Smooth muscle cell (in vitro differentiated cells): ENCODE measurements at regions not wholly inside any gene's neighbourhood (a gene's known extent, or its start where the extent isn't known, plus 50 kb on each side); places are given as distances from the start of the nearest gene placed in this dataset.

Experiments
- DNase-seq: peaks from one replicate; lab custom pipeline; 2025; ENCODE audit not compliant: unreplicated experiment; lab: John Stamatoyannopoulos, UW
- H2AFZ ChIP-seq: fragments of 200-600 bp; sonication (generic); 2 replicates; pipeline ENCODE4 v1.6.0; 2016; ENCODE audit warnings: antibody characterized with exemption, low read depth, mild to moderate bottlenecking
- H3F3A ChIP-seq: fragments of 200-600 bp; sonication (generic); 2 replicates; pipeline ENCODE4 v1.6.0; 2017; ENCODE audit warnings: antibody characterized with exemption, low read depth
- H3K27ac ChIP-seq: fragments of 200-600 bp; sonication (generic); 2 replicates; pipeline ENCODE4 v1.5.1; 2016; ENCODE audit warnings: low read depth, mild to moderate bottlenecking
- H3K27me3 ChIP-seq: fragments of 200-600 bp; sonication (generic); 2 replicates; pipeline ENCODE4 v1.6.1; 2016; ENCODE audit warnings: low read depth, mild to moderate bottlenecking
- H3K36me3 ChIP-seq: fragments of 200-600 bp; sonication (generic); 2 replicates; pipeline ENCODE4 v1.5.1; 2016; ENCODE audit warnings: low read depth
- H3K4me1 ChIP-seq: fragments of 200-600 bp; sonication (generic); 2 replicates; pipeline ENCODE4 v1.5.1; 2016; ENCODE audit warnings: low read depth
- H3K4me2 ChIP-seq: fragments of 200-600 bp; sonication (generic); 2 replicates; pipeline ENCODE4 v1.6.0; 2016; ENCODE audit warnings: mild to moderate bottlenecking
- H3K4me3 ChIP-seq: fragments of 200-600 bp; sonication (generic); 2 replicates; pipeline ENCODE4 v1.5.1; 2016; ENCODE audit warnings: mild to moderate bottlenecking
- H3K79me2 ChIP-seq: fragments of 200-600 bp; sonication (generic); 2 replicates; pipeline ENCODE4 v1.6.0; 2016; ENCODE audit warnings: low read depth, mild to moderate bottlenecking
- H3K9ac ChIP-seq: fragments of 200-600 bp; sonication (generic); 2 replicates; pipeline ENCODE4 v1.6.0; 2016; ENCODE audit warnings: low read depth
- H3K9me3 ChIP-seq: fragments of 200-600 bp; sonication (generic); replicated peaks from 2 replicates; pipeline ENCODE4 v1.5.1; 2016; ENCODE audit warnings: low read depth
- H4K20me1 ChIP-seq: fragments of 200-600 bp; sonication (generic); 2 replicates; pipeline ENCODE4 v1.6.0; 2016; ENCODE audit warnings: low read depth
- WGBS: methylation state at CpG from one replicate; pipeline ENCODE4 v1.1.7; 2016; ENCODE audit warnings: low lambda C conversion rate; 5-methylcytosine and 5-hydroxymethylcytosine counted together
- TF ChIP-seq, protein P1 (sequence below): fragments of 200-600 bp; sonication (generic); IDR thresholded peaks from 2 replicates; pipeline ENCODE4 v1.5.1; 2017; ENCODE audit warnings: borderline replicate concordance, mild to moderate bottlenecking, antibody characterized with exemption; ENCODE audit not compliant: insufficient read depth, poor library complexity, severe bottlenecking

- DNase-seq = no peak
- H3K4me3 ChIP-seq = no peak overlapping the region
- no peak overlapping the region for H3K27ac ChIP-seq
- H3K9ac ChIP-seq = no peak overlapping the region
- no peaks in the 10 kb centered on the region for H3K9me3 ChIP-seq
- H3K79me2 ChIP-seq = no peaks in the 10 kb centered on the region
- TF ChIP-seq, protein P1, sequence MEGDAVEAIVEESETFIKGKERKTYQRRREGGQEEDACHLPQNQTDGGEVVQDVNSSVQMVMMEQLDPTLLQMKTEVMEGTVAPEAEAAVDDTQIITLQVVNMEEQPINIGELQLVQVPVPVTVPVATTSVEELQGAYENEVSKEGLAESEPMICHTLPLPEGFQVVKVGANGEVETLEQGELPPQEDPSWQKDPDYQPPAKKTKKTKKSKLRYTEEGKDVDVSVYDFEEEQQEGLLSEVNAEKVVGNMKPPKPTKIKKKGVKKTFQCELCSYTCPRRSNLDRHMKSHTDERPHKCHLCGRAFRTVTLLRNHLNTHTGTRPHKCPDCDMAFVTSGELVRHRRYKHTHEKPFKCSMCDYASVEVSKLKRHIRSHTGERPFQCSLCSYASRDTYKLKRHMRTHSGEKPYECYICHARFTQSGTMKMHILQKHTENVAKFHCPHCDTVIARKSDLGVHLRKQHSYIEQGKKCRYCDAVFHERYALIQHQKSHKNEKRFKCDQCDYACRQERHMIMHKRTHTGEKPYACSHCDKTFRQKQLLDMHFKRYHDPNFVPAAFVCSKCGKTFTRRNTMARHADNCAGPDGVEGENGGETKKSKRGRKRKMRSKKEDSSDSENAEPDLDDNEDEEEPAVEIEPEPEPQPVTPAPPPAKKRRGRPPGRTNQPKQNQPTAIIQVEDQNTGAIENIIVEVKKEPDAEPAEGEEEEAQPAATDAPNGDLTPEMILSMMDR = no peak
- no peak overlapping the region for H3K4me2 ChIP-seq
- H4K20me1 ChIP-seq = no peaks in the 10 kb centered on the region
- H3K36me3 ChIP-seq = no peaks in the 10 kb centered on the region
- no peaks in the 10 kb centered on the region for H3K27me3 ChIP-seq
- WGBS = 96% methylated on average over 8 of the region's 8 CpGs
- H2AFZ ChIP-seq = no peak overlapping the region
- no peaks in the 10 kb centered on the region for H3K4me1 ChIP-seq
- no peaks in the 10 kb centered on the region for H3F3A ChIP-seq
These were observed 83.0 kb downstream of the SEC61B start for GRCh38 chr9:99305124-99305523.

DNA sequence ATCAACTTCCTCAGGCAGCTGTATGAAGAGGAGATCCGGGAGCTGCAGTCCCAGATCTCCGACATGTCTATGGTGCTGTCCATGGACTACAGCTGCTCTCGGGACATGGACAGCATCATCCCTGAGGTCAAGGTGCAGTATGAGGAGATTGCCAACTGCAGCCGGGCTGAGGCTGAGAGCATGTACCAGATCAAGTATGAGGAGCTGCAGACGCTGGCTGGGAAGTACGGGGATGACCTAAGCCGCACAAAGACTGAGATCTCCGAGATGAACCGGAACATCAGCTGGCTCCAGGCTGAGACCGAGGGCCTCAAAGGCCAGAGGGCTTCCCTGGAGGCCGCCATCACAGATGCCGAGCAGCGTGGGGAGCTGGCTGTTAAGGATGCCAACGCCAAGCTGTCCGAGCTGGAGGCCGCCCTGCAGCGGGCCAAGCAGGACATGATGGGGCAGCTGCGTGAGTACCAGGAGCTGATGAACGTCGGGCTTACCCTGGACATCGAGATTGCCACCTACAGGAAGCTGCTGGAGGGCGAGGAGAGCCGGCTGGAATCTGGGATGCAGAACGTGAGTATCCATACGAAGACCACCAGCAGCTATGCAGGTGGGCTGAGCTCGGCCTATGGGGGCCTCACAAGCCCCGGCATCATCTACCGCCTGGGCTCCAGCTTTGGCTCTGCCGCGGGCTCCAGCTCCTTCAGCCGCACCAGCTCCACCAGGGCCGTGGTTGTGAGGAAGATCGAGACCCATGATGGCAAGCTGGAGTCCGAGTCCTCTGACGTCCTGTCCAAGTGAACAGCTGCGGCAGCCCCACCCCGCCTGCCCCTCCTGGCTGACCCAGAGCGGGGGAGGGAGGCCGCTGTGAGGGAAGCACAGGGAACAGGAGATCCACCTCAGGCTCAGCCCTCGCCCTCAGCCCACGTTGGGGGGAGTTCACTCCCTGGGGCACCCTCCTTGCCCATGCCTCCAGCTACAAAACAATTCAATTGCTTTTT is 84.0 kb downstream of the SEC61B start:
- no peak for DNase-seq

DNA sequence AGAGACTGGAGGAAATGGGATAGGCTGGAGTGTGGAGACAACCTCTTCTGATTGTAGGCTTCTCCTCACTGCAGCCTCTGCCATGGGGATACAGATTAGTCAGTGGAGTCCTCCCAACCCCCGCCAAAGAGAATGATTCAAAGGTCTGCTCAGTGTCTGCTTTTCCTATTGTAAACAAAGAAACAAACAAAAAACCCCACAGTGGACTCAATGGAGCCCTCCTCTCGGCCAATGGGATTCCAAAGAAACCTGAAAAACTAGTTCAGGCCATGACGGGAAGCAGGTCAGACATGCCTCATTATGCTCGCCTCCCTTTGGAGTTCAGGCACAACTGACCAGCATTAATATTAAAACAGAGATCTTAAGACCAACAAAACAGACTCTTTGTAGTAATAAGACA is 85.8 kb downstream of the SEC61B start:
- Histone ChIP-seq H3K36me3 (no peaks in the 10 kb centered on the region), H3K4me1 (no peaks in the 10 kb centered on the region), H3K79me2 (no peaks in the 10 kb centered on the region), H2AFZ (peak overlapping the region; percentile 44), H3F3A (no peaks in the 10 kb centered on the region), H3K27me3 (no peaks in the 10 kb centered on the region), H3K9ac (no peak overlapping the region), H3K9me3 (no peaks in the 10 kb centered on the region), H3K27ac (no peak overlapping the region), H3K4me2 (no peak overlapping the region), H3K4me3 (no peak overlapping the region), H4K20me1 (no peaks in the 10 kb centered on the region)
- WGBS = 33% methylated on average over 4 of the region's 4 CpGs
- TF ChIP-seq, protein P1 = no peak
- no peak for DNase-seq

More for the DNA sequence above, 84.0 kb downstream of the SEC61B start:
- 94% methylated on average over 41 of the region's 41 CpGs for WGBS
- no peak overlapping the region for H3K9ac ChIP-seq
- no peak overlapping the region for H2AFZ ChIP-seq
- H3K27ac ChIP-seq = no peak overlapping the region
- H3K4me3 ChIP-seq = no peak overlapping the region
- H4K20me1 ChIP-seq = no peaks in the 10 kb centered on the region
- H3K4me1 ChIP-seq = no peaks in the 10 kb centered on the region
- H3F3A ChIP-seq = no peaks in the 10 kb centered on the region
- no peaks in the 10 kb centered on the region for H3K27me3 ChIP-seq
- TF ChIP-seq, protein P1 = no peak
- no peaks in the 10 kb centered on the region for H3K36me3 ChIP-seq
- H3K79me2 ChIP-seq = no peaks in the 10 kb centered on the region
- no peak overlapping the region for H3K4me2 ChIP-seq
- no peaks in the 10 kb centered on the region for H3K9me3 ChIP-seq
